HG02642 (cell line): ENCODE measurements at regions not wholly inside any gene's neighbourhood (a gene's known extent, or its start where the extent isn't known, plus 50 kb on each side); places are given as distances from the start of the nearest gene placed in this dataset.

ENCODE experiments used
- ATAC-seq: cut with Tn5 transposase; IDR thresholded peaks from one replicate; pipeline ENCODE4 v1.9.1; 2021; ENCODE audit warnings: mild to moderate bottlenecking; ENCODE audit not compliant: unreplicated experiment, poor library complexity

DNA sequence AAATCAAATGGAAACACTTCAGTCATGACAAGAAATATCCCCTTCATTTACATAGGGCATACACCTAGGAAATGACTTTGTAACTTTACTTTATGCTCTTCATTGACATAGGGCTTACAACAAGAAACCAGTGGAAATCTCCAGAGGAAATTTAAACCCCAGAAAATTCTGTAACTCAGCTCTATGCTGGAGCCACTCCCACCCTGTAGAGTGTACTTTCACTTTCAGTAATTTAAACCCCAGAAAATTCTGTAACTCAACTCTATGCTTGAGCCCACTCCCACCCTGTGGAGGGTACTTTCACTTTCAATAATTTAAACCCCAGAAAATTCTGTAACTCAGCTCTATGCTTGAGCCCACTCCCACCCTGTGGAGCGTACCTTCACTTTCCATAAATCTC is 987.1 kb upstream of the CADM2 start:
- no peak for ATAC-seq

DNA sequence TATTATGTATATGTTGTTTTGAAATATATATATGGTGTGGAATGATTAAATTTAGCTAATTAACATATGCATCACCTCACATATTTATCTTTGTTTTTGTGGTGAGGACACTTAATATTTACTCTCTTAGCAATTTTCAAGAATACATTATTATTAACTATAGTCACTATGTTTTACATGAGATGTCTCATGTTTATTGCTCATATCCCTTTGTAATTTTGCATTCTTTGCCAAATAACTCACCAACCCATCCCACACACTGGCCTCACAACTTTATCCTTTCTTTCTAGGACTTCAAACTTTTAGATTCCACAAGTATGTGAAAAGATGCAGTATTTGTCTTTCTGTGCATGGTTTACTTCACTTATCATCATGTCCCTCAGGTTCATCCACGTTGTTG is 950.2 kb upstream of the CADM2 start:
- ATAC-seq, result no peak

DNA sequence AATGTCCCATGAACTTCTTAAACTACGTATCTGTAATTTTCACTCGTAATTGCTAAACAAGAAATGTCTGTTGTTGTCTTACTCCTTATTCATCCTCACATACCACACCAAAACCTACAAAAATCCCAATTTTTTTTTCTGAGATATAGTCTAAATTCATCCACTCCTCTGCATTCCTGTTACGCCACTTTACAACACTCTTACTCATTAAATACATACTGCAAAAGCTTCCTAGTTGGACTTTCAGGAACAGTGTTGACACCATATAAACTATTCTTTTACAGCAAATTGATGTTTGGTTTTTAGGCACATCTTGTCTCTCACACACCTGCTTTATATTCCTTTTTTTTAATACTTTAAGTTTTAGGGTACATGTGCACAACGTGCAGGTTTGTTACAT is 934.9 kb upstream of the CADM2 start:
- ATAC-seq, result no peak

GRCh38 chr3:84039099-84039498 is 919.7 kb upstream of the CADM2 start:
- no peak for ATAC-seq

GRCh38 chr3:84042399-84043106 is 916.2 kb upstream of the CADM2 start:
- ATAC-seq, result no peak

GRCh38 chr3:84066915-84067314 is 891.9 kb upstream of the CADM2 start:
- no peak for ATAC-seq

DNA sequence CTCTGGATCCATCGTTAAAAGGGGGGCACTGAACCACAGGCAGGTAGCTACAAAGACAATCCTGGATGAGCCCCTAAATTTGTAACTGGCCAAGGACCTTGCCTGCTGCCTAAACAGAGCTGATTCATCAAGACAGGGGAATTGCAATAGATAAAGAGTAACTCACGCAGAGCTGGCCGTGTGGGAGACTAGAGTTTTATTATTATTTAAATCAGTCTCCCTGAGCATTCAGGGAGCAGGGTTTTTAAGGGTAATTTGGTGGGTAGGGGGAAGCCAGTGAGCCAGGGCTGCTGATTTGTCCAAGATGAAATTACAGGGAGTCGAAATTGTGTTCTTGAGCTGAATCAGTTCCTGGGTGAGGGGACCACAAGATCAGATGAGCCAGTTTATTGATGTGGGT is 885.1 kb upstream of the CADM2 start:
- ATAC-seq, result no peak

GRCh38 chr3:84074767-84075166 is 884.0 kb upstream of the CADM2 start:
- ATAC-seq, result no peak

GRCh38 chr3:84077479-84077878 is 881.3 kb upstream of the CADM2 start:
- ATAC-seq, result no peak

GRCh38 chr3:84082726-84083125 is 876.1 kb upstream of the CADM2 start:
- ATAC-seq, result no peak

GRCh38 chr3:84092907-84093306 is 865.9 kb upstream of the CADM2 start:
- no peak for ATAC-seq

DNA sequence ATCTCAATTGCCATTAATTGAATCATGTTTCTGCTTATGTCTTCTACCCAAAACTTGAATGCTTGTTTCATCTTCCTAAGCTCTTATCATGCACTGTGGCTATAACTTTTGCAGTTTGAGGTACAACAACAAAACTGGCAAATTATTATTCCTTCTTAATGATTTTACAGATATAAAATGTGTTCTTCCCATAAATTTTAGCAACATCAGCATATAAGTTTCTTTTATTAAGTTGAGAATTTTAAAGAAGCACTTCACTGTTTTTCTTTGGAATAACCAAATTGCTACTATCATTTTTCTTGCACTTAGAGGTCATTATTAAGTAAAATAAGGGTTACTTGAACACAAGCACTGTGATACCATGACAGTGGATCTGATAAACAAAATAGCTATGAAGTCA is 862.6 kb upstream of the CADM2 start:
- ATAC-seq, result no peak

- no peak for ATAC-seq
Observed at GRCh38 chr3:84100861-84101260, 857.9 kb upstream of the CADM2 start.

- no peak for ATAC-seq
Observed at GRCh38 chr3:84108442-84108971, 850.3 kb upstream of the CADM2 start.

DNA sequence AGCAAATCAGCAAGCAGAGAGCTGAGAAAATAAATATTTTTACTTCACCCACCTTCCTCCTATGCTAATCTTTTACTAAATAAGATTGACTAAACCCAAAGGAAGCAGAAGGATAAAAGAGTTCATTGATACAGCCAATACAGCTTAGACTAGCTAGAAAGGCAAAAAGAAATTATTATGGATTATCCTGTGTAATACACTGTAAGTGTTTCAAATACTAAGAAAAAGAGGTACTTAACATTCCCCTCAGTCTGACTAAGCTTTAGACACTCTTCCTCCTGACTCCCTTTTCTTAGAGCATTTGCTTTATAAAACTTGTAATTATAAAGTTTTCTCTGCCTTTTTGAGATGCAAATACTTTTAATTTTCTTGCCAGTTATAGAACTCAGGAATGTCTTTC is 848.9 kb upstream of the CADM2 start:
- ATAC-seq, result no peak

GRCh38 chr3:84110787-84111186 is 848.0 kb upstream of the CADM2 start:
- ATAC-seq, result no peak

DNA sequence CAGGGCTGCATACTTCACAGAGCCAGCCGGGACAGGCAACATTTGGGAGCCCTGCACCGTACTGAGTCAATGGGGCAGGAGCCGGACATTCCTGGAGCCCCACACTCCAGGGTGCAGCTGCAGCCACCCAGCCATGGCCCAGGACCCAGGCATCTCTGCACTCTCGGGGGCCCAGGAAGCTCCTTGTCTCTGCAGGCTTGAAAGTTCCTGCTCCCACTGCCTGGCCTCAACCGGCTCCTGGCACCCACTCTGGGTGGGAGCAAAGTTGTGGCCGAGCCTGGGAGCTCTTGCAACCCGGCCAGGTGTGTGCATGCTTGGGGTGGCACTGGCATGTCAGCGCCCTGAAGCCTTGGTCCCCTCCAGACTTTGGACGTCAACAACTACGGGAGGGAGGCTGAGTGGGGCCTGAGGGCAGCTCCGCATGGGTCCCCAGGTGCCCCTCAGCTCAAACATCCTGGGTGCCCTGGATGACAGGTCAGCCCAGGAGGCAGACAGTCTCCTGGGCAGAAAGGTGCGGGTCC is 833.5 kb upstream of the CADM2 start:
- ATAC-seq, result no peak

DNA sequence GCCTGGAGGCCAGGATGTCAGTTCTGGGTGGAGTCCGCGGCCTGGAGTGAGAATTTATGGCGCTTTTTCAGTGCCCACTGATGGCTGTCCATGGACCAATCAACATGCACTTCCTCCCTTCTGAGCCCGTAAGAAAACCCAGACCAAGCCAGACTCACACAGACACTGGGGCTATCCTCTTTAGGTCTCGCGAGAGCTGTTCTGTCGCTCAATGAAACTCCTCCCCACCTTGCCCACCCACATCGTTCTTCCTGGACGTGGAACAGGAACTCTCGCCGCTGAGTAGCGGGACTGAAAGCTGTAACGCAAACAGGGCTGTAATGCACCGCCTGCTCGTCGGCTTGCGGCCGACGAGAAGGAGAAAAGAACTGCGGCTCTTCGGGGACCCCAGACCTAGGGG is 833.0 kb upstream of the CADM2 start:
- no peak for ATAC-seq

GRCh38 chr3:84126160-84126559 is 832.6 kb upstream of the CADM2 start:
- no peak for ATAC-seq

DNA sequence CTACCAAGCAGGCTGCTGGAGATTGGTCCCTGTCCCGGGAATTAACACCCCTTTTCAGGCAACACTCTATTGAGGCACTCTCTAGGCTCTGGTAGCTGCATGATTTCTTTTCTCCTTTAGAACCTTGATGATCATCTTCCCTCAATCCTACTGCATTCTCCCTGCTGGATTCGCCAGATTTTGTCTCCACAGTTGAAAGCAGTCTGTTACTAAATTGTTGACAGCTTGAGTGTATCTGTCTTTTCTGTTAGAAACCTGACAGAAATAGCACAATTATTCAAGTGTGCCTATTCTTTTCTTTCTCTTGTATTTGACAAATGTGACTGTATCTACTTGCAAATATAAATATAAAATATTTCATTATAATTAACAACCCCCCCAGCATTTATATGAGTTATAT is 830.8 kb upstream of the CADM2 start:
- ATAC-seq, result no peak

DNA sequence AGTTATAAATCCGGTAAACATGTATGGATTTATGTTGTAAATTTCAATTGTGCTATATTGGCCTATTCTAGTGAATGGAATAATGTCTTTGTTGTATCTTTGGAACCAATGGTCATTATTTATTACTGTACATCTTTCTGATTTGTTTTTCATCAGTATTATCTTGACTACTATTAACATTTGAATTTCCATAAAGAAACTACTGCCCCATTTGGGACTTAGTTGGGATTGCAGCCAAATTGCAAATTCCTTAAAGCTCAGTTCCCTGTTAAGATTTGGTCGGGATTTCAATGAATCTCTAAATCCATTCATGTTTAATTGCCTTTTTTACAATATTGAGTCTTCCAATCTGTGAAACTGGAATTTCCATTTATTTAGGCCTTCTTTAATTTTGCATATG is 822.4 kb upstream of the CADM2 start:
- no peak for ATAC-seq

DNA sequence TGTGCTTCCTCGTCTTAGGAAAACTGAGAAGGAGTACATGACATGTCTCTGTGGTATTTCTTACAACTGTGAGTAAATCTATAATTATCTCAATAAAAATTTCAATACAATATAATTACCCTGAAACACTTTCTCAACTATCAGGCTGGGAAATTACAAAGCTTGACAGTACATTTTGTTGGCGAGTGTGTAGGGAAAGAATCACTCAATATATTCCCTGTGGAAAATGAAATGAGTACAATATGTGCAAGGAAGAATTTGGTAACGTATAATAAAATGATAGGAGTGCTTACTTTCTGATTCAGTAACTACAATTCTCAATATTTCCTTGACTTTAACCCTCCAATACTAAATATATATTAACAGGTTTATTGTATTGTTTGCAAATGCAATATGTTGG is 818.2 kb upstream of the CADM2 start:
- ATAC-seq, result no peak
